Type B pancreatic cell (in vitro differentiated cells): ENCODE measurements at regions not wholly inside any gene's neighbourhood (a gene's known extent, or its start where the extent isn't known, plus 50 kb on each side); places are given as distances from the start of the nearest gene placed in this dataset.
A peak's percentile ranks its signal among the peaks of the same experiment; 100 is the strongest.
"Not testable (repeated sequence)": the region's sequence is repeated elsewhere in the genome, so short reads cannot be mapped to it uniquely, and the experiment has no call there.

Experiments used
- DNase-seq: peaks from one replicate; pipeline ENCODE4 v3.0.0; 2021; ENCODE audit warnings: mixed read lengths; ENCODE audit not compliant: unreplicated experiment; ENCODE audit errors: extremely low spot score
- H3K27ac Mint-ChIP-seq: 2 replicates; pipeline ENCODE4 v1.8.0; 2021; ENCODE audit warnings: mild to moderate bottlenecking, mixed read lengths
- H3K27me3 Mint-ChIP-seq: 2 replicates; pipeline ENCODE4 v1.8.0; 2021; ENCODE audit warnings: mixed read lengths
- H3K36me3 Mint-ChIP-seq: 2 replicates; pipeline ENCODE4 v1.8.0; 2021; ENCODE audit warnings: mixed read lengths
- H3K4me1 Mint-ChIP-seq: one replicate; pipeline ENCODE4 v1.8.0; 2021; ENCODE audit warnings: mixed read lengths; ENCODE audit not compliant: unreplicated experiment
- H3K4me3 Mint-ChIP-seq: 2 replicates; pipeline ENCODE4 v1.8.0; 2021; ENCODE audit warnings: mild to moderate bottlenecking, mixed read lengths
- H3K9me3 Mint-ChIP-seq: 2 replicates; pipeline ENCODE4 v1.8.0; 2021; ENCODE audit warnings: mixed read lengths
- CTCF ChIP-seq: fragments of 200-600 bp; sonication (generic); conservative IDR thresholded peaks from 2 replicates; pipeline ENCODE4 v1.5.0; 2021; ENCODE audit warnings: antibody characterized with exemption, mild to moderate bottlenecking

DNA sequence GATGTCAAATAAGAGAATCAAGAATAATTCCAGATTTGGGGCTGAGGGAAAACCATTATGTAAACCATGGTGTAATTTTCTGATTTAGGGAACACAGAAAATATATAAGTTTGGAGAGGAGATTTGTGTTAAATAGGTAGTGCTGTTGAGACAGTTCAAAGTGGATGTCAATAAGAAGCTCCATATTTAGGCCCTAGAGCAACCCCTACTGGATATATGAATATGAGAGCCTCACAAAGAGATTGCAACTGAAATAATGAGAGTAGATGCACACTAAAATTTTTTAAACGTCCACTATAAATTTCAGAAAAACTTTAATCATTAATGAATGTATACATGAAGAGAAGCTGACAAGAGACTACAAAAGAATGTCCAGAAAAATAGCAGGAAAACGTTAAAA lies 1447.8 kb upstream of the PRMT6 start:
- H3K4me3 Mint-ChIP-seq: no peak overlapping the region
- H3K27me3 Mint-ChIP-seq: no peaks in the 10 kb centered on the region
- no peaks in the 10 kb centered on the region for H3K36me3 Mint-ChIP-seq
- H3K9me3 Mint-ChIP-seq: no peaks in the 10 kb centered on the region
- TF ChIP-seq CTCF: peak; percentile 42
- H3K4me1 Mint-ChIP-seq: no peaks in the 10 kb centered on the region
- DNase-seq: no peak
- H3K27ac Mint-ChIP-seq: no peak overlapping the region

GRCh38 chr1:105626276-105626987 lies 1430.0 kb upstream of the PRMT6 start:
- no peak for TF ChIP-seq CTCF
- H3K36me3 Mint-ChIP-seq: no peaks in the 10 kb centered on the region
- DNase-seq: no peak
- H3K27ac Mint-ChIP-seq: no peak overlapping the region
- no peak overlapping the region for H3K4me3 Mint-ChIP-seq
- H3K9me3 Mint-ChIP-seq: no peaks in the 10 kb centered on the region
- no peaks in the 10 kb centered on the region for H3K4me1 Mint-ChIP-seq
- H3K27me3 Mint-ChIP-seq: no peaks in the 10 kb centered on the region

DNA sequence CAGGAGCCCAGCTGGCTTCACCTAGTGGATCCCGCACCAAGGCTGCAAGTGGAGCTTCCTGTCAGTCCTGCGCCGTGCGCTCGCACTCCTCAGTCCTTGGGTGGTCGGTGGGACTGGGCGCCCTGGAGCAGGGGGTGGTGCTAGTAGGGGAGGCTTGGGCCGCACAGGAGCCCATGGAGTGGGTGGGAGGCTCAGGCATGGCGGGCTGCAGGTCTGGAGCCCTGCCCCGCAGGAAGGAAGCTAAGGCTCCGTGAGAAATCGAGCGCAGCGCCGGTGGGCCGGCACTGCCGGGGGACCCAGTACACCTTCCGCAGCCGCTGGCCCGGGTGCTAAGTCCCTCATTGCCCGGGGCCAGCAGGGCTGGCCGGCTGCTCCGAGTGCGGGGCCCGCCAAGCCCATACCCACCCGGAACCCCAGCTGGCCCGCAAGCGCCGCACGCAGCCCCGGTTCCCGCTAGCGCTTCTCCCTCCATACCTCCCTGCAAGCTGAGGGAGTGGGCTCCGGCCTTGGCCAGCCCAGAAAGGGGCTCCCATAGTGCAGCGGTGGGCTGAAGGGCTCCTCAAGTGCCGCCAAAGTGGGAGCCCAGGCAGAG lies 1425.2 kb upstream of the PRMT6 start:
- H3K27me3 Mint-ChIP-seq, H3K9me3 Mint-ChIP-seq, H3K36me3 Mint-ChIP-seq, H3K27ac Mint-ChIP-seq, DNase-seq, H3K4me3 Mint-ChIP-seq: not testable (repeated sequence)
- H3K4me1 Mint-ChIP-seq: peaks cover 16% of the 10 kb centered on the region

DNA sequence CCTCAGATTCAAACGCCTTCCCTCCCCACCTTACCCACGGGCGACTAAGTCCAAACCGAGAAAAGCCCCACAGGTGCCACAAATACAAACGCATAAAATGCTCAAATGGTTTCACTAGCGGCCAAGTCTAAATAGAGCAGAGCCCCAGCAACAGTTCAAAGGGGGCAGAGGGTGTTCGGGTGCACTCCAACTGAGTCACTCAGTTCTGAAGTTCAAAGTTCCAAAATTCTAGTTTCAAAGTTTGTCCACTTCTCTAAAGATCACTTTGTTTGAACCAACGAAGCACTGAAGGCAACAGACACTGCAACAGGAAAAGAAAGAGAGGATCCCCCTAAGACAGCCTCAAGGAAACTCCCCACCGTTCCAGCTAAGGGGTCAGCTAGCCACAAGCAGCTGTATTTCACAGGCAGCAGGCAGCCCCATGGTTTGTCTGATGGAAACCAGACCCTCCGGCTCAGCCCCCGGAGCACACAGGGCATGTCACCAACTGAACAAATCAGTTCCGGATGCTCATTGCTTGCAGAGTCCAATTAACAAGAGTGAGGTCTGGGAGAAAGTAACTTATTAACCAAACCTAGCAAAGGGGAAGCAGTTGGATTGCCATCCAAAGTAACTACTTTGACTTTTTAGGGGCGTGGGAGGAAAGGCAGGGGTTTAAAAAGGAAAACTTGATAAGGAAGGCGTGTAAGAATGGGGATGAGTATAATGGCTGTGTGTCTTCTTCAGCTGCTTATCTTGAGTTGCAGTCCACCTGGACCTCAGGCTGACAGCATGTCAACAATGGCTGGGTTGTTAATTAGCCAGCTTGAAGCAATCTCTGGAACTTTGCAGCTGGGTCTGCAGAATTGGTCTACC lies 1423.9 kb upstream of the PRMT6 start:
- Mint-ChIP-seq H3K9me3 (no peaks in the 10 kb centered on the region), H3K4me3 (peak overlapping the region; percentile 62), H3K36me3 (no peaks in the 10 kb centered on the region), H3K4me1 (peaks cover 16% of the 10 kb centered on the region), H3K27me3 (no peaks in the 10 kb centered on the region), H3K27ac (peak overlapping the region; percentile 38)
- TF ChIP-seq CTCF: no peak
- no peak for DNase-seq

DNA sequence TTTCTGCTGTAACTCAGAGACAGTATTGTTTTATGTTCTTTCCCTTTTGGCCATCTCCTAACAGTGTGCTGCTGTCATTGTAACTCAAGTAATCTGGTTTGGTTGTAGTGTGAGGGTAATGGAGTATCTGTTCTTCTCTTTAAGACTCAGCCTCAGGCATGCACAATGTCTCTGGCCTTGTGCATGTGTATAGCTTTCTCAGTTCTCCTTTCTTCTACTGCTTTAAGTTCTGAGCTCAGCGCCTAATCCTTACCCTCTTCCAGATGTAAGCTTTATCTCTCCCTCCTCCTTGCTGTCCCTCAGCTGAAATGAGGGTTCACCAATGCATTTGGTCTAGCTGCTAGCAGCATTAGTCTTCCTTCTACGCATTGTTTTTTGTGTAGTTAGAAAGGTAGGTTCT lies 1420.4 kb upstream of the PRMT6 start:
- Mint-ChIP-seq H3K27ac (no peak overlapping the region), H3K4me3 (no peak overlapping the region), H3K4me1 (peaks cover 16% of the 10 kb centered on the region), H3K9me3 (no peaks in the 10 kb centered on the region), H3K27me3 (no peaks in the 10 kb centered on the region), H3K36me3 (no peaks in the 10 kb centered on the region)
- no peak for DNase-seq
- TF ChIP-seq CTCF: no peak

GRCh38 chr1:105641407-105641806 lies 1415.1 kb upstream of the PRMT6 start:
- TF ChIP-seq CTCF: no peak
- no peak for DNase-seq
- no peaks in the 10 kb centered on the region for H3K27me3 Mint-ChIP-seq
- no peaks in the 10 kb centered on the region for H3K4me1 Mint-ChIP-seq
- no peaks in the 10 kb centered on the region for H3K36me3 Mint-ChIP-seq
- H3K4me3 Mint-ChIP-seq: no peak overlapping the region
- no peaks in the 10 kb centered on the region for H3K9me3 Mint-ChIP-seq
- H3K27ac Mint-ChIP-seq: no peak overlapping the region
